GM23248 (cell line): ENCODE measurements at regions not wholly inside any gene's neighbourhood (a gene's known extent, or its start where the extent isn't known, plus 50 kb on each side); places are given as distances from the start of the nearest gene placed in this dataset.

ENCODE experiments used
- DNase-seq: peaks from one replicate; pipeline ENCODE4 v3.0.0-alpha.2; 2015
- H2AFZ ChIP-seq: fragments of 200-600 bp; sonication (generic); 2 replicates; pipeline ENCODE4 v1.6.1; 2016; ENCODE audit warnings: antibody characterized with exemption
- H3F3A ChIP-seq: fragments of 200-600 bp; sonication (generic); 2 replicates; pipeline ENCODE4 v1.6.1; 2016; ENCODE audit warnings: mild to moderate bottlenecking, antibody characterized with exemption, mixed run types; ENCODE audit not compliant: insufficient read depth
- H3K27ac ChIP-seq: fragments of 200-600 bp; sonication (generic); 2 replicates; pipeline ENCODE4 v1.5.1; 2016; ENCODE audit warnings: mild to moderate bottlenecking
- H3K27me3 ChIP-seq: fragments of 200-600 bp; sonication (generic); replicated peaks from 2 replicates; pipeline ENCODE4 v1.6.1; 2016; ENCODE audit warnings: mild to moderate bottlenecking; ENCODE audit not compliant: insufficient read depth
- H3K36me3 ChIP-seq: fragments of 200-600 bp; sonication (generic); 2 replicates; pipeline ENCODE4 v1.6.1; 2016; ENCODE audit warnings: low read depth, mild to moderate bottlenecking
- H3K4me1 ChIP-seq: fragments of 200-600 bp; sonication (generic); 2 replicates; pipeline ENCODE4 v1.6.1; 2016; ENCODE audit warnings: mild to moderate bottlenecking; ENCODE audit not compliant: insufficient read depth
- H3K4me2 ChIP-seq: fragments of 200-600 bp; sonication (generic); one replicate; pipeline ENCODE4 v1.6.1; 2016; ENCODE audit warnings: mild to moderate bottlenecking; ENCODE audit not compliant: unreplicated experiment
- H3K4me3 ChIP-seq: fragments of 200-600 bp; sonication (generic); 2 replicates; pipeline ENCODE4 v1.5.1; 2016; ENCODE audit warnings: mild to moderate bottlenecking
- H3K79me2 ChIP-seq: fragments of 200-600 bp; sonication (generic); 2 replicates; pipeline ENCODE4 v1.6.1; 2016; ENCODE audit warnings: mild to moderate bottlenecking; ENCODE audit not compliant: insufficient read depth
- H3K9ac ChIP-seq: fragments of 200-600 bp; sonication (generic); 2 replicates; pipeline ENCODE4 v1.6.1; 2016; ENCODE audit warnings: mild to moderate bottlenecking
- H3K9me2 ChIP-seq: fragments of 200-600 bp; sonication (generic); 2 replicates; pipeline ENCODE4 v1.6.1; 2016; ENCODE audit warnings: mixed run types, mild to moderate bottlenecking, moderate library complexity; ENCODE audit not compliant: insufficient read depth
- H3K9me3 ChIP-seq: fragments of 200-600 bp; sonication (generic); one replicate; pipeline ENCODE4 v1.6.1; 2017; ENCODE audit warnings: low read depth
- H4K20me1 ChIP-seq: fragments of 200-600 bp; sonication (generic); 2 replicates; pipeline ENCODE4 v1.6.0; 2016; ENCODE audit not compliant: insufficient read depth
- EZH2 ChIP-seq: fragments of 200-600 bp; sonication (generic); IDR thresholded peaks from 2 replicates; pipeline ENCODE4 v1.6.1; 2018; ENCODE audit warnings: antibody characterized with exemption, mild to moderate bottlenecking; ENCODE audit not compliant: insufficient read depth, poor library complexity, severe bottlenecking
- EZH2phosphoT487 ChIP-seq: fragments of 200-600 bp; sonication (generic); IDR thresholded peaks from 2 replicates; pipeline ENCODE4 v1.6.1; 2018; ENCODE audit warnings: antibody characterized with exemption, moderate library complexity, mild to moderate bottlenecking, low read depth; ENCODE audit not compliant: insufficient read depth
- WGBS, 2 experiments: methylation state at CpG; one replicate each; pipeline ENCODE4 v1.1.6; 2015 to 2017; ENCODE audit warnings: low lambda C conversion rate in 2 of 2, low coverage in 1 of 2; ENCODE audit errors: missing lambda C conversion rate in 2 of 2; 5-methylcytosine and 5-hydroxymethylcytosine counted together
- in situ Hi-C: fragments of 300-500 bp; cut with MboI; formaldehyde crosslinking; loops from 2 replicates; pipeline ENCODE4 v1.15.0; 2020

GRCh38 chr1:5329068-5329739, 663.0 kb downstream of the NPHP4 start:
- H3K79me2 ChIP-seq = no peaks in the 10 kb centered on the region
- no peaks in the 10 kb centered on the region for H3K9me2 ChIP-seq
- H3K4me3 ChIP-seq = no peak overlapping the region
- 2 to 5% methylated on average over 6 of the region's 6 CpGs for WGBS, 2 experiments
- TF ChIP-seq EZH2 (no peak), EZH2phosphoT487 (no peak)
- no peaks in the 10 kb centered on the region for H3K4me1 ChIP-seq
- no peaks in the 10 kb centered on the region for H3K27me3 ChIP-seq
- no peak overlapping the region for H3K4me2 ChIP-seq
- H3K9ac ChIP-seq = no peak overlapping the region
- no peaks in the 10 kb centered on the region for H3F3A ChIP-seq
- DNase-seq = no peak
- no peaks in the 10 kb centered on the region for H4K20me1 ChIP-seq
- peaks cover 4% of the 10 kb centered on the region for H3K9me3 ChIP-seq
- no peak overlapping the region for H2AFZ ChIP-seq
- H3K27ac ChIP-seq = no peak overlapping the region
- no peaks in the 10 kb centered on the region for H3K36me3 ChIP-seq
- in situ Hi-C loops = no loop called here

- Histone ChIP-seq H3K36me3 (no peaks in the 10 kb centered on the region), H3K4me3 (no peak overlapping the region), H3K27me3 (no peaks in the 10 kb centered on the region), H3K9ac (no peak overlapping the region), H3F3A (no peaks in the 10 kb centered on the region), H4K20me1 (no peaks in the 10 kb centered on the region), H3K79me2 (no peaks in the 10 kb centered on the region), H3K9me2 (no peaks in the 10 kb centered on the region), H3K27ac (no peak overlapping the region), H3K9me3 (peaks cover 4% of the 10 kb centered on the region), H3K4me2 (no peak overlapping the region), H3K4me1 (no peaks in the 10 kb centered on the region), H2AFZ (no peak overlapping the region)
- 2 to 3% methylated on average over 2 of the region's 2 CpGs for WGBS, 2 experiments
- in situ Hi-C loops = no loop called here
- TF ChIP-seq EZH2 (no peak), EZH2phosphoT487 (no peak)
- no peak for DNase-seq
Measured at GRCh38 chr1:5324883-5325282, 667.3 kb downstream of the NPHP4 start.

- Histone ChIP-seq H3K9ac (no peak overlapping the region), H3K9me3 (no peaks in the 10 kb centered on the region), H3F3A (no peaks in the 10 kb centered on the region), H3K4me3 (no peak overlapping the region), H2AFZ (no peak overlapping the region), H3K36me3 (no peaks in the 10 kb centered on the region), H3K27me3 (no peaks in the 10 kb centered on the region), H3K4me2 (no peak overlapping the region), H4K20me1 (no peaks in the 10 kb centered on the region), H3K4me1 (no peaks in the 10 kb centered on the region), H3K27ac (no peak overlapping the region), H3K9me2 (no peaks in the 10 kb centered on the region), H3K79me2 (no peaks in the 10 kb centered on the region)
- no peak for DNase-seq
- TF ChIP-seq EZH2 (no peak), EZH2phosphoT487 (no peak)
- in situ Hi-C loops = no loop called here
- 40 to 42% methylated on average over 15 of the region's 15 CpGs for WGBS, 2 experiments
Measured at GRCh38 chr1:5318143-5318816, 663.9 kb downstream of the AJAP1 start.

GRCh38 chr1:5317391-5317790, 663.0 kb downstream of the AJAP1 start:
- Histone ChIP-seq H3K4me1 (no peaks in the 10 kb centered on the region), H3K27ac (no peak overlapping the region), H4K20me1 (no peaks in the 10 kb centered on the region), H3K9me3 (no peaks in the 10 kb centered on the region), H3K4me2 (no peak overlapping the region), H3K4me3 (no peak overlapping the region), H3K9me2 (no peaks in the 10 kb centered on the region), H2AFZ (no peak overlapping the region), H3K79me2 (no peaks in the 10 kb centered on the region), H3K9ac (no peak overlapping the region), H3K27me3 (no peaks in the 10 kb centered on the region), H3K36me3 (no peaks in the 10 kb centered on the region), H3F3A (no peaks in the 10 kb centered on the region)
- 15 to 19% methylated on average over 4 of the region's 4 CpGs for WGBS, 2 experiments
- no peak for DNase-seq
- TF ChIP-seq EZH2 = no peak
- no peak for TF ChIP-seq EZH2phosphoT487
- in situ Hi-C loops = no loop called here
